ENCODE measurements at regions not wholly inside any gene's neighbourhood (a gene's known extent, or its start where the extent isn't known, plus 50 kb on each side); places are given as distances from the start of the nearest gene placed in this dataset.

DNA sequence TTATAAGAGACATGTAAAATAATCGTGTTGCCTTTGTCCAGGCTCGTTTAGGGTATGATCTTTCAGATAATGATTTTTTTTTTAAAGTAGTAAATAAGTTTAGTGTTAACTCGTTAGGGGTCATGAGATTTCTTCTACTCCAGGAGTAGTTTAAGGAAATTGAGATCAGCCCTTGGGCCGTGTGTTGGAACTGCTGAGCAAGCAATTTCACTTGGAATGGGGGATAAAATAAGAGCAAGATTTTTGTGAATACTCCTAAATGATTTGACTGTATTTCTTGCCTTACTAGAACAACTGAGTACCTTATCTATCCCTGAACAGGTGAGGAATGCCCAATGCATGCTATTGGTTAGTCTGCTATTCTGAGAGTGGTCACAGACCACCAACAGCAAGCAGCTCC lies 102.2 kb upstream of the SERPINE2 start:
- Mint-ChIP-seq H3K27ac (no peak overlapping the region), H3K9me3 (no peaks in the 10 kb centered on the region), H3K27me3 (peaks cover 24 to 37% of the 10 kb centered on the region in 2 donors), H3K4me3 (no peak overlapping the region), H3K4me1 (no peaks in the 10 kb centered on the region), H3K36me3 (no peaks in the 10 kb centered on the region)
- no peaks in the 10 kb centered on the region for H3K36me3 ChIP-seq (ENCODE audit: control insufficient read depth in 2 of 2, extremely low read depth in 1 of 2, insufficient read depth in 1 of 2, low read length in 1 of 2)
- ChIA-PET POLR2A (no interaction called here), CTCF (no interaction called here)
- no peak for DNase-seq
- H3K4me3 ChIP-seq (ENCODE audit: control insufficient read depth in 1 of 2, extremely low read depth in 1 of 2, low read length in 1 of 2) = no peak overlapping the region
- H3K9me3 ChIP-seq = no peaks in the 10 kb centered on the region
- H3K4me1 ChIP-seq (ENCODE audit: control insufficient read depth in 1 of 2, extremely low read depth in 1 of 2, insufficient read depth in 2 of 2, low read length in 2 of 2) = no peaks in the 10 kb centered on the region
- no CpG with 5 or more reads among the region's 4 CpGs for WGBS (ENCODE audit: insufficient coverage)
- no peak overlapping the region for H3K27ac ChIP-seq (ENCODE audit: low read length)
- no peak for ATAC-seq (replicated peaks in 1 of 4)
- peaks cover 0 to 3% of the 10 kb centered on the region in 2 experiments for H3K27me3 ChIP-seq (replicated peaks in 1 of 2; ENCODE audit: control insufficient read depth in 2 of 2, extremely low read depth in 1 of 2, insufficient read depth in 2 of 2, low read length in 1 of 2)

DNA sequence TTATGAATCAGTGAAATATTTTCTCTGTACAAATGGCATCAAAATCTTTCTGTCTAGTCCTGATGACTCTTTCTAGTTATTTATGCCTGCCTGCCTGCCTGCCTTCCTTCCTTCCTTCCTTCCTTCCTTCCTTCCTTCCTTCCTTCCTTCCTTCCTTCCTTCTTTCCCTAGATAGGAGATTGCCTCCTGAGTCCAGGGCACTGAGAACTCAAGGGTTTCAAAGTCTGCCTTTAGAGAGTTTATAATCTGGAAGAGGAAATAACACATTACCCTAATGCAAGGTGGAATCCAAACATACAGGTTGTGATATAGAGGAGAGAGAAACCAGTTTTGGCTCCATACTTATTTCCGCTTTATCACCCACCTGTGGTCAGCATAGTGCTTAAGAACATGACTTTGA lies 98.1 kb upstream of the SERPINE2 start:
- CTCF ChIA-PET = no interaction called here
- no peak overlapping the region for H3K27ac ChIP-seq (ENCODE audit: low read length)
- Mint-ChIP-seq H3K27me3 (peaks cover 31 to 40% of the 10 kb centered on the region in 2 donors), H3K4me1 (no peaks in the 10 kb centered on the region), H3K36me3 (no peaks in the 10 kb centered on the region), H3K9me3 (no peaks in the 10 kb centered on the region), H3K27ac (no peak overlapping the region), H3K4me3 (no peak overlapping the region)
- H3K27me3 ChIP-seq (replicated peaks in 1 of 2; ENCODE audit: control insufficient read depth in 2 of 2, extremely low read depth in 1 of 2, insufficient read depth in 2 of 2, low read length in 1 of 2) = no peaks in the 10 kb centered on the region
- POLR2A ChIA-PET = no interaction called here
- H3K4me1 ChIP-seq (ENCODE audit: control insufficient read depth in 1 of 2, extremely low read depth in 1 of 2, insufficient read depth in 2 of 2, low read length in 2 of 2) = no peaks in the 10 kb centered on the region
- ATAC-seq (replicated peaks in 1 of 4) (no peak), DNase-seq (no peak)
- no peaks in the 10 kb centered on the region for H3K9me3 ChIP-seq
- H3K4me3 ChIP-seq (ENCODE audit: control insufficient read depth in 1 of 2, extremely low read depth in 1 of 2, low read length in 1 of 2) = no peak overlapping the region
- H3K36me3 ChIP-seq (ENCODE audit: control insufficient read depth in 2 of 2, extremely low read depth in 1 of 2, insufficient read depth in 1 of 2, low read length in 1 of 2) = no peaks in the 10 kb centered on the region
- WGBS (ENCODE audit: insufficient coverage) = no CpG with 5 or more reads among the region's 1 CpG

- Histone ChIP-seq H3K36me3 (ENCODE audit: control insufficient read depth in 2 of 2, extremely low read depth in 1 of 2, insufficient read depth in 1 of 2, low read length in 1 of 2) (no peaks in the 10 kb centered on the region), H3K27ac (ENCODE audit: low read length) (no peak overlapping the region), H3K9me3 (no peaks in the 10 kb centered on the region), H3K4me1 (ENCODE audit: control insufficient read depth in 1 of 2, extremely low read depth in 1 of 2, insufficient read depth in 2 of 2, low read length in 2 of 2) (no peaks in the 10 kb centered on the region), H3K4me3 (ENCODE audit: control insufficient read depth in 1 of 2, extremely low read depth in 1 of 2, low read length in 1 of 2) (no peak overlapping the region), H3K27me3 (replicated peaks in 1 of 2; ENCODE audit: control insufficient read depth in 2 of 2, extremely low read depth in 1 of 2, insufficient read depth in 2 of 2, low read length in 1 of 2) (no peaks in the 10 kb centered on the region)
- DNase-seq = no peak
- no peak for ATAC-seq (replicated peaks in 1 of 4)
- no peaks in the 10 kb centered on the region for H3K9me3 Mint-ChIP-seq
- H3K27me3 Mint-ChIP-seq = peaks cover 36 to 38% of the 10 kb centered on the region in 2 donors
- no peaks in the 10 kb centered on the region for H3K4me1 Mint-ChIP-seq
- no peak overlapping the region for H3K4me3 Mint-ChIP-seq
- POLR2A ChIA-PET = no interaction called here
- CTCF ChIA-PET = no interaction called here
- no peaks in the 10 kb centered on the region for H3K36me3 Mint-ChIP-seq
- no peak overlapping the region for H3K27ac Mint-ChIP-seq
- WGBS (ENCODE audit: insufficient coverage) = 63% methylated on average over 1 of the region's 4 CpGs
Observed at GRCh38 chr2:224136396-224136795, 97.3 kb upstream of the SERPINE2 start.

DNA sequence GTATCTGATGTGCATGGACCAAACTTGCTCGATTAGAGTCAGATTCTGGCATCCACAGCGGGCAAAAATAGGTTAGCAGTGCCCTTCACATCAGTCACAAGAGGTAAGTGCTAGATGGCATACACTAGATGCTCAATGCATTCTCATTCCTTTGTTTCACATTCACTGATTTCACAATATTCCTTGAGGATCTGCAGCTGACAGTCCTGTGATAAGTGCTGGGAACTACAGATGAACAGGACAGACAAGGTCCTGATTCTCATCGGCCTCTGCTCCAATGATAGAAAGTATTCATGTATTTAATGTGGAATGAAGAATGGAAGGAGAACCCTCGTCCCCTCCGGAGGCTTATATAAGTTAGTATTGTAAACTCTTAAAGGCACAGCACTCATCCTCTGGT lies 96.8 kb upstream of the SERPINE2 start:
- Histone ChIP-seq H3K36me3 (ENCODE audit: control insufficient read depth in 2 of 2, extremely low read depth in 1 of 2, insufficient read depth in 1 of 2, low read length in 1 of 2) (no peaks in the 10 kb centered on the region), H3K27me3 (replicated peaks in 1 of 2; ENCODE audit: control insufficient read depth in 2 of 2, extremely low read depth in 1 of 2, insufficient read depth in 2 of 2, low read length in 1 of 2) (peaks cover 0 to 1% of the 10 kb centered on the region in 2 experiments), H3K9me3 (no peaks in the 10 kb centered on the region), H3K4me3 (ENCODE audit: control insufficient read depth in 1 of 2, extremely low read depth in 1 of 2, low read length in 1 of 2) (no peak overlapping the region), H3K4me1 (ENCODE audit: control insufficient read depth in 1 of 2, extremely low read depth in 1 of 2, insufficient read depth in 2 of 2, low read length in 2 of 2) (no peaks in the 10 kb centered on the region), H3K27ac (ENCODE audit: low read length) (no peak overlapping the region)
- Mint-ChIP-seq H3K27me3 (peaks cover 32 to 41% of the 10 kb centered on the region in 2 donors), H3K36me3 (no peaks in the 10 kb centered on the region), H3K4me1 (no peaks in the 10 kb centered on the region), H3K9me3 (no peaks in the 10 kb centered on the region), H3K4me3 (no peak overlapping the region), H3K27ac (no peak overlapping the region)
- WGBS (ENCODE audit: insufficient coverage) = 79% methylated on average over 2 of the region's 5 CpGs
- ATAC-seq (replicated peaks in 1 of 4) (no peak), DNase-seq (no peak)
- ChIA-PET POLR2A (no interaction called here), CTCF (no interaction called here)

GRCh38 chr2:224134003-224134734 lies 95.1 kb upstream of the SERPINE2 start:
- Histone ChIP-seq H3K27me3 (replicated peaks in 1 of 2; ENCODE audit: control insufficient read depth in 2 of 2, extremely low read depth in 1 of 2, insufficient read depth in 2 of 2, low read length in 1 of 2) (peaks cover 0 to 4% of the 10 kb centered on the region in 2 experiments), H3K36me3 (ENCODE audit: control insufficient read depth in 2 of 2, extremely low read depth in 1 of 2, insufficient read depth in 1 of 2, low read length in 1 of 2) (no peaks in the 10 kb centered on the region), H3K4me1 (ENCODE audit: control insufficient read depth in 1 of 2, extremely low read depth in 1 of 2, insufficient read depth in 2 of 2, low read length in 2 of 2) (no peaks in the 10 kb centered on the region), H3K4me3 (ENCODE audit: control insufficient read depth in 1 of 2, extremely low read depth in 1 of 2, low read length in 1 of 2) (no peak overlapping the region), H3K9me3 (no peaks in the 10 kb centered on the region), H3K27ac (ENCODE audit: low read length) (no peak overlapping the region)
- H3K36me3 Mint-ChIP-seq = no peaks in the 10 kb centered on the region
- ChIA-PET CTCF (no interaction called here), POLR2A (interaction anchor here in 1 of 2 donors (0.6 kb wide), 1 partner anchor 164 kb away, joined by 3 read pairs; no protein-coding TSS in a partner anchor)
- no peak overlapping the region for H3K27ac Mint-ChIP-seq
- DNase-seq = no peak
- no peaks in the 10 kb centered on the region for H3K4me1 Mint-ChIP-seq
- H3K27me3 Mint-ChIP-seq = peaks cover 26 to 43% of the 10 kb centered on the region in 2 donors
- H3K4me3 Mint-ChIP-seq = no peak overlapping the region
- no peaks in the 10 kb centered on the region for H3K9me3 Mint-ChIP-seq
- ATAC-seq (replicated peaks in 1 of 4) = no peak
- no CpG with 5 or more reads among the region's 4 CpGs for WGBS (ENCODE audit: insufficient coverage)

GRCh38 chr2:224133387-224133786 lies 94.3 kb upstream of the SERPINE2 start:
- peaks cover 26 to 38% of the 10 kb centered on the region in 2 donors for H3K27me3 Mint-ChIP-seq
- H3K4me3 ChIP-seq (ENCODE audit: control insufficient read depth in 1 of 2, extremely low read depth in 1 of 2, low read length in 1 of 2) = no peak overlapping the region
- H3K36me3 Mint-ChIP-seq = no peaks in the 10 kb centered on the region
- DNase-seq (no peak), ATAC-seq (replicated peaks in 1 of 4) (no peak)
- no peak overlapping the region for H3K27ac ChIP-seq (ENCODE audit: low read length)
- WGBS (ENCODE audit: insufficient coverage) = 83% methylated on average over 1 of the region's 4 CpGs
- no peak overlapping the region for H3K4me3 Mint-ChIP-seq
- H3K4me1 Mint-ChIP-seq = no peaks in the 10 kb centered on the region
- H3K27ac Mint-ChIP-seq = no peak overlapping the region
- ChIA-PET POLR2A (no interaction called here), CTCF (no interaction called here)
- no peaks in the 10 kb centered on the region for H3K36me3 ChIP-seq (ENCODE audit: control insufficient read depth in 2 of 2, extremely low read depth in 1 of 2, insufficient read depth in 1 of 2, low read length in 1 of 2)
- peaks cover 0 to 4% of the 10 kb centered on the region in 2 experiments for H3K27me3 ChIP-seq (replicated peaks in 1 of 2; ENCODE audit: control insufficient read depth in 2 of 2, extremely low read depth in 1 of 2, insufficient read depth in 2 of 2, low read length in 1 of 2)
- H3K4me1 ChIP-seq (ENCODE audit: control insufficient read depth in 1 of 2, extremely low read depth in 1 of 2, insufficient read depth in 2 of 2, low read length in 2 of 2) = no peaks in the 10 kb centered on the region
- H3K9me3 Mint-ChIP-seq = no peaks in the 10 kb centered on the region
- H3K9me3 ChIP-seq = no peaks in the 10 kb centered on the region

All from T-cell (primary cell).